H1 (cell line): ENCODE measurements at regions not wholly inside any gene's neighbourhood (a gene's known extent, or its start where the extent isn't known, plus 50 kb on each side); places are given as distances from the start of the nearest gene placed in this dataset.

Experiments
- CTCF ChIA-PET: fragments of 300-600 bp; sonication (Branson Sonifier 250); formaldehyde crosslinking; loops from one replicate; lab custom pipeline; 2021; ENCODE audit not compliant: partially characterized antibody; lab: Charles Lee
- POLR2A ChIA-PET: fragments of 300-600 bp; sonication (Branson Sonifier 250); formaldehyde crosslinking; loops from one replicate; lab custom pipeline; 2021; ENCODE audit warnings: inconsistent platforms; ENCODE audit not compliant: partially characterized antibody; lab: Charles Lee
- DNase-seq, 2 experiments: peaks; one replicate each; pipeline versions ENCODE4 v3.0.0 to v3.0.0-alpha.2; 2010 to 2022; ENCODE audit warnings: low spot score in 2 of 2, low read depth in 1 of 2, mixed read lengths in 1 of 2
- FAIRE-seq: peaks from 2 replicates; lab custom pipeline; 2011; peaks lifted over from hg19 to GRCh38; lab: Jason Lieb, UNC
- H2AFZ ChIP-seq: 2 replicates; pipeline ENCODE4 v1.8.1; 2012; ENCODE audit warnings: low read length, inconsistent platforms
- H2AK5ac ChIP-seq: 2 replicates; pipeline ENCODE4 v1.6.1; 2013; ENCODE audit warnings: low read depth, low read length
- H2BK120ac ChIP-seq: replicated peaks from 2 replicates; pipeline ENCODE3; 2013; ENCODE audit warnings: low read depth, low read length, inconsistent platforms
- H2BK12ac ChIP-seq: 2 replicates; pipeline ENCODE4 v1.6.1; 2013; ENCODE audit warnings: low read depth, low read length
- H2BK15ac ChIP-seq: 2 replicates; pipeline ENCODE4 v1.6.1; 2013; ENCODE audit warnings: low read length
- H2BK20ac ChIP-seq: 2 replicates; pipeline ENCODE4 v1.6.1; 2013; ENCODE audit warnings: low read length
- H2BK5ac ChIP-seq: 2 replicates; pipeline ENCODE4 v1.6.1; 2013; ENCODE audit warnings: low read depth, low read length
- H3K14ac ChIP-seq: 2 replicates; pipeline ENCODE4 v1.6.1; 2013; ENCODE audit warnings: inconsistent platforms; ENCODE audit not compliant: insufficient read length
- H3K18ac ChIP-seq: 2 replicates; pipeline ENCODE4 v1.6.1; 2013; ENCODE audit warnings: low read length; ENCODE audit errors: extremely low read depth
- H3K23ac ChIP-seq: 2 replicates; pipeline ENCODE4 v1.6.1; 2013; ENCODE audit warnings: inconsistent platforms; ENCODE audit not compliant: insufficient read length
- H3K23me2 ChIP-seq: 2 replicates; pipeline ENCODE4 v1.6.1; 2013; ENCODE audit warnings: low read depth, low read length
- H3K27ac ChIP-seq: 2 replicates; pipeline ENCODE4 v1.6.1; 2011; ENCODE audit warnings: low read depth, low read length, inconsistent platforms
- H3K27me3 ChIP-seq, 4 experiments: replicated peaks in 1 of 4; 1 replicate in 1 of 4; 2 replicates in 3 of 4; pipeline versions ENCODE4 v1.6.1 to v1.8.1; 2011 to 2013; ENCODE audit warnings: low read length in 3 of 4, mild to moderate bottlenecking in 3 of 4, inconsistent platforms in 2 of 4, mixed read lengths in 2 of 4, moderate library complexity in 1 of 4; ENCODE audit not compliant: control insufficient read depth in 3 of 4, insufficient read depth in 3 of 4; ENCODE audit errors: extremely low read depth in 1 of 4
- H3K36me3 ChIP-seq, 4 experiments: 2 replicates each; pipeline versions ENCODE4 v1.6.1 to v1.8.1; 2011 to 2013; ENCODE audit warnings: mild to moderate bottlenecking in 4 of 4, low read length in 3 of 4, moderate library complexity in 2 of 4, control low read depth in 1 of 4, inconsistent platforms in 1 of 4; ENCODE audit not compliant: insufficient read depth in 4 of 4, control insufficient read depth in 2 of 4
- H3K4ac ChIP-seq: replicated peaks from 2 replicates; pipeline ENCODE3; 2013; ENCODE audit warnings: low read length, low read depth, mixed read lengths, inconsistent platforms; ENCODE audit not compliant: insufficient read length
- H3K4me1 ChIP-seq, 4 experiments: replicated peaks in 1 of 4; 1 replicate in 1 of 4; 2 replicates in 3 of 4; pipeline versions ENCODE4 v1.6.1 to v1.8.1; 2011 to 2013; ENCODE audit warnings: low read length in 3 of 4, inconsistent platforms in 2 of 4, mixed read lengths in 1 of 4; ENCODE audit not compliant: insufficient read depth in 4 of 4, control insufficient read depth in 3 of 4
- H3K4me2 ChIP-seq, 2 experiments: 2 replicates each; pipeline versions ENCODE4 v1.6.1 to v1.8.1; 2011 to 2013; ENCODE audit warnings: low read depth in 2 of 2, low read length in 2 of 2, control low read depth in 1 of 2, inconsistent platforms in 1 of 2, mild to moderate bottlenecking in 1 of 2; ENCODE audit not compliant: insufficient read depth in 1 of 2
- H3K4me3 ChIP-seq, 4 experiments: fragments of 200-600, 300-600 bp in 1 of 4; sonication (generic), shearing (Covaris generic), sonication (Bioruptor Twin) in 1 of 4; 2 replicates each; pipeline versions ENCODE4 v1.5.1 to v1.8.1; 2011 to 2016; ENCODE audit warnings: low read length in 4 of 4, low read depth in 3 of 4, control low read depth in 2 of 4, inconsistent platforms in 2 of 4, mild to moderate bottlenecking in 2 of 4, mixed read lengths in 1 of 4, moderate library complexity in 1 of 4; ENCODE audit not compliant: insufficient read depth in 2 of 4; ENCODE audit errors: extremely low read depth in 1 of 4
- H3K56ac ChIP-seq: replicated peaks from 2 replicates; pipeline ENCODE3; 2013; ENCODE audit warnings: low read depth, mild to moderate bottlenecking, mixed read lengths, low read length, inconsistent platforms; ENCODE audit not compliant: insufficient read length
- H3K79me1 ChIP-seq: 2 replicates; pipeline ENCODE4 v1.6.1; 2013; ENCODE audit warnings: low read depth, low read length, control low read depth
- H3K79me2 ChIP-seq, 2 experiments: 2 replicates each; pipeline versions ENCODE4 v1.6.1 to v1.8.1; 2012 to 2013; ENCODE audit warnings: low read length in 2 of 2, mild to moderate bottlenecking in 2 of 2, inconsistent platforms in 1 of 2; ENCODE audit not compliant: insufficient read depth in 2 of 2, control insufficient read depth in 1 of 2
- H3K9ac ChIP-seq, 4 experiments: replicated peaks in 1 of 4; 1 replicate in 1 of 4; 2 replicates in 3 of 4; pipeline versions ENCODE4 v1.6.1 to v1.8.1; 2011 to 2013; ENCODE audit warnings: low read depth in 3 of 4, low read length in 3 of 4, control low read depth in 2 of 4, mild to moderate bottlenecking in 2 of 4, moderate library complexity in 2 of 4, inconsistent platforms in 1 of 4; ENCODE audit errors: extremely low read depth in 1 of 4
- H3K9me3 ChIP-seq, 2 experiments: 2 replicates each; pipeline versions ENCODE4 v1.6.1 to v1.8.1; 2012 to 2013; ENCODE audit warnings: mild to moderate bottlenecking in 2 of 2, moderate library complexity in 2 of 2, control low read depth in 1 of 2, inconsistent platforms in 1 of 2, low read depth in 1 of 2, low read length in 1 of 2, mixed read lengths in 1 of 2; ENCODE audit not compliant: insufficient read depth in 2 of 2
- H4K20me1 ChIP-seq, 2 experiments: replicated peaks in 1 of 2; 2 replicates each; pipeline versions ENCODE3 to v1.8.1; 2011 to 2013; ENCODE audit warnings: inconsistent platforms in 2 of 2, low read length in 2 of 2, mild to moderate bottlenecking in 1 of 2; ENCODE audit not compliant: insufficient read depth in 2 of 2, control insufficient read depth in 1 of 2
- H4K5ac ChIP-seq: 2 replicates; pipeline ENCODE4 v1.6.1; 2013; ENCODE audit warnings: low read length, low read depth, mixed read lengths, inconsistent platforms; ENCODE audit not compliant: insufficient read length
- H4K8ac ChIP-seq: 2 replicates; pipeline ENCODE4 v1.8.0; 2013; ENCODE audit warnings: mild to moderate bottlenecking, moderate library complexity, low read length, inconsistent platforms; ENCODE audit not compliant: insufficient read depth; ENCODE audit errors: extremely low read depth
- H4K91ac ChIP-seq: replicated peaks from 2 replicates; pipeline ENCODE3; 2013; ENCODE audit warnings: low read length, mixed read lengths, inconsistent platforms; ENCODE audit not compliant: insufficient read length
- FOSL1 ChIP-seq: IDR thresholded peaks from 2 replicates; pipeline ENCODE4 v1.6.1; 2011; ENCODE audit warnings: mild to moderate bottlenecking, low read depth, low read length, moderate library complexity; ENCODE audit not compliant: insufficient read depth
- POU5F1 ChIP-seq: IDR thresholded peaks from 2 replicates; pipeline ENCODE4 v1.6.1; 2011; ENCODE audit warnings: low read depth, mild to moderate bottlenecking, low read length, moderate library complexity
- RAD21 ChIP-seq, 2 experiments: IDR thresholded peaks in 1 of 2; conservative IDR thresholded peaks in 1 of 2; 2 replicates each; pipeline ENCODE4 v1.6.1; 2011; ENCODE audit warnings: low read depth in 2 of 2, low read length in 2 of 2, improper control_type of control experiment in 1 of 2, inconsistent platforms in 1 of 2, mild to moderate bottlenecking in 1 of 2, moderate library complexity in 1 of 2
- SIX5 ChIP-seq: IDR thresholded peaks from 2 replicates; pipeline ENCODE4 v1.6.1; 2011; ENCODE audit warnings: mild to moderate bottlenecking, low read depth, low read length
- WGBS, 2 experiments: shearing (Covaris generic) in 1 of 2; methylation state at CpG; one replicate each; pipeline versions ENCODE4 v1.1.6 to v1.1.7; 2013 to 2015; ENCODE audit warnings: low lambda C conversion rate in 2 of 2, mixed read lengths in 2 of 2, inconsistent platforms in 1 of 2, low coverage in 1 of 2, missing lambda C conversion rate in 1 of 2; ENCODE audit not compliant: insufficient replicate concordance in 2 of 2, insufficient coverage in 1 of 2, insufficient read length in 1 of 2; ENCODE audit errors: extremely low coverage in 1 of 2, missing lambda C conversion rate in 1 of 2; 5-methylcytosine and 5-hydroxymethylcytosine counted together

- no peak overlapping the region for H2BK12ac ChIP-seq
- no peaks in the 10 kb centered on the region; a peak in 1 of 4 replicates for H3K79me2 ChIP-seq
- no peak overlapping the region for H2BK15ac ChIP-seq
- DNase-seq: no peak
- no peak overlapping the region for H3K23ac ChIP-seq
- no peak overlapping the region for H2BK20ac ChIP-seq
- H3K4me2 ChIP-seq: no peak overlapping the region
- no peak overlapping the region for H3K14ac ChIP-seq
- no peak overlapping the region for H3K4ac ChIP-seq
- no peak overlapping the region for H2BK5ac ChIP-seq
- H3K56ac ChIP-seq: no peak overlapping the region
- H3K4me1 ChIP-seq: no peaks in the 10 kb centered on the region
- no peak for FAIRE-seq
- no peak overlapping the region for H4K8ac ChIP-seq
- no peak overlapping the region for H3K27ac ChIP-seq
- WGBS, 2 experiments: 88% methylated on average over 3 of the region's 3 CpGs; no CpG with 5 or more reads in 1 of the 2 experiments
- H3K18ac ChIP-seq: no peak overlapping the region
- no peaks in the 10 kb centered on the region for H3K79me1 ChIP-seq
- H3K27me3 ChIP-seq: no peaks in the 10 kb centered on the region
- H3K36me3 ChIP-seq: no peaks in the 10 kb centered on the region
- no peak overlapping the region for H4K5ac ChIP-seq
- no peak overlapping the region for H2AK5ac ChIP-seq
- POLR2A ChIA-PET: no interaction called here
- no peaks in the 10 kb centered on the region; the same call in 1 of the 2 replicates for H3K23me2 ChIP-seq
- H3K4me3 ChIP-seq: no peak overlapping the region
- peaks cover 0 to 2% of the 10 kb centered on the region in 2 experiments for H4K20me1 ChIP-seq
- no peak overlapping the region for H2AFZ ChIP-seq
- no peaks in the 10 kb centered on the region for H3K9me3 ChIP-seq
- no peak overlapping the region for H3K9ac ChIP-seq
- no peak overlapping the region for H4K91ac ChIP-seq
- H2BK120ac ChIP-seq: no peak overlapping the region
- CTCF ChIA-PET: interaction anchor here (0.9 to 7.0 kb wide), 11 partner anchors 9 to 140 kb away, joined by 3 to 46 read pairs (median 5); no protein-coding TSS in a partner anchor
- TF ChIP-seq POU5F1 (no peak), FOSL1 (no peak), SIX5 (no peak), RAD21 (IDR thresholded peaks at IDR 0.05 in 1 of 2, conservative IDR thresholded peaks at IDR 0.05 in 1 of 2; ENCODE audit: low read depth in 2 of 2, low read length in 2 of 2) (no peak)
- TF ChIP-seq, all 59 proteins: peak for 0
These were observed 382.5 kb upstream of the C2CD4B start for GRCh38 chr15:62547584-62547983.
